H9 (cell line): ENCODE measurements at regions not wholly inside any gene's neighbourhood (a gene's known extent, or its start where the extent isn't known, plus 50 kb on each side); places are given as distances from the start of the nearest gene placed in this dataset.

ENCODE experiments used
- DNase-seq: peaks from one replicate; pipeline ENCODE4 v3.0.0-alpha.2; 2017
- H2AFZ ChIP-seq: one replicate; pipeline ENCODE4 v1.6.1; 2013; ENCODE audit warnings: mild to moderate bottlenecking, low read length, control low read depth, moderate library complexity
- H2AK5ac ChIP-seq: 2 replicates; pipeline ENCODE4 v1.6.1; 2013; ENCODE audit warnings: low read length, control low read depth, mixed read lengths; ENCODE audit not compliant: insufficient read length
- H2BK120ac ChIP-seq: one replicate; pipeline ENCODE4 v1.6.1; 2013; ENCODE audit warnings: low read depth, mild to moderate bottlenecking, low read length, control low read depth, inconsistent platforms; ENCODE audit not compliant: poor library complexity, severe bottlenecking
- H2BK12ac ChIP-seq: 2 replicates; pipeline ENCODE4 v1.6.1; 2013; ENCODE audit warnings: low read length, control low read depth, mixed read lengths, low read depth; ENCODE audit not compliant: insufficient read length
- H2BK15ac ChIP-seq: 2 replicates; pipeline ENCODE4 v1.6.1; 2013; ENCODE audit warnings: low read depth, low read length, control low read depth
- H2BK20ac ChIP-seq: one replicate; pipeline ENCODE4 v1.6.1; 2013; ENCODE audit warnings: low read depth, mild to moderate bottlenecking, low read length, control low read depth, inconsistent platforms; ENCODE audit not compliant: poor library complexity, severe bottlenecking
- H2BK5ac ChIP-seq: 2 replicates; pipeline ENCODE4 v1.6.1; 2013; ENCODE audit warnings: low read length, control low read depth, mixed read lengths; ENCODE audit not compliant: insufficient read length
- H3K14ac ChIP-seq: 2 replicates; pipeline ENCODE4 v1.6.1; 2013; ENCODE audit warnings: low read length, control low read depth; ENCODE audit not compliant: insufficient read depth
- H3K18ac ChIP-seq: 2 replicates; pipeline ENCODE4 v1.6.1; 2013; ENCODE audit warnings: low read depth, mild to moderate bottlenecking, mixed read lengths, low read length, control low read depth; ENCODE audit not compliant: insufficient read length
- H3K23ac ChIP-seq: 2 replicates; pipeline ENCODE4 v1.6.1; 2013; ENCODE audit warnings: low read length, control low read depth, mixed read lengths, low read depth; ENCODE audit not compliant: insufficient read length
- H3K23me2 ChIP-seq: 2 replicates; pipeline ENCODE4 v1.6.1; 2013; ENCODE audit warnings: low read depth, mild to moderate bottlenecking, mixed read lengths, low read length, control low read depth; ENCODE audit not compliant: insufficient read length, poor library complexity, severe bottlenecking
- H3K27ac ChIP-seq: 2 replicates; pipeline ENCODE4 v1.5.1; 2013; ENCODE audit warnings: low read length, control low read depth, mixed read lengths, low read depth; ENCODE audit not compliant: insufficient read length
- H3K27me3 ChIP-seq: 2 replicates; pipeline ENCODE4 v1.6.1; 2013; ENCODE audit warnings: low read length, control low read depth, inconsistent platforms; ENCODE audit not compliant: insufficient read depth
- H3K4ac ChIP-seq: 2 replicates; pipeline ENCODE4 v1.6.1; 2013; ENCODE audit warnings: low read depth, mild to moderate bottlenecking, control low read depth, inconsistent platforms, low read length, moderate library complexity
- H3K4me1 ChIP-seq: 2 replicates; pipeline ENCODE4 v1.6.1; 2013; ENCODE audit warnings: low read length, control low read depth, inconsistent platforms; ENCODE audit not compliant: insufficient read depth
- H3K4me2 ChIP-seq: 2 replicates; pipeline ENCODE4 v1.6.1; 2013; ENCODE audit warnings: low read length, control low read depth, mixed read lengths; ENCODE audit not compliant: insufficient read length, insufficient read depth
- H3K56ac ChIP-seq: 2 replicates; pipeline ENCODE4 v1.6.1; 2013; ENCODE audit warnings: low read depth, mild to moderate bottlenecking, mixed read lengths, low read length, control low read depth; ENCODE audit not compliant: insufficient read length
- H3K79me1 ChIP-seq: 2 replicates; pipeline ENCODE4 v1.6.1; 2013; ENCODE audit warnings: low read depth, mild to moderate bottlenecking, moderate library complexity, low read length, control low read depth, inconsistent platforms; ENCODE audit not compliant: insufficient read depth, poor library complexity, severe bottlenecking
- H3K79me2 ChIP-seq: 2 replicates; pipeline ENCODE4 v1.6.1; 2013; ENCODE audit warnings: low read length, control low read depth, inconsistent platforms; ENCODE audit not compliant: insufficient read depth
- H3K9ac ChIP-seq: 2 replicates; pipeline ENCODE4 v1.6.1; 2013; ENCODE audit warnings: low read length, control low read depth, mixed read lengths; ENCODE audit not compliant: insufficient read length; ENCODE audit errors: extremely low read depth
- H3K9me3 ChIP-seq: one replicate; pipeline ENCODE4 v1.6.1; 2013; ENCODE audit warnings: low read depth, low read length, inconsistent platforms; ENCODE audit not compliant: control insufficient read depth
- H3T11ph ChIP-seq: one replicate; pipeline ENCODE4 v1.6.1; 2013; ENCODE audit warnings: mild to moderate bottlenecking, low read length, control low read depth, inconsistent platforms
- H4K20me1 ChIP-seq: one replicate; pipeline ENCODE4 v1.6.1; 2013; ENCODE audit not compliant: control insufficient read depth, insufficient read length, insufficient read depth
- H4K5ac ChIP-seq: 2 replicates; pipeline ENCODE4 v1.6.1; 2013; ENCODE audit warnings: low read depth, mild to moderate bottlenecking, mixed read lengths, low read length, control low read depth; ENCODE audit not compliant: insufficient read length
- H4K8ac ChIP-seq: replicated peaks from 2 replicates; pipeline ENCODE4 v1.6.1; 2013; ENCODE audit warnings: low read length, control low read depth, mixed read lengths, low read depth; ENCODE audit not compliant: insufficient read length
- H4K91ac ChIP-seq: 2 replicates; pipeline ENCODE4 v1.6.1; 2013; ENCODE audit warnings: low read depth, mild to moderate bottlenecking, moderate library complexity, mixed read lengths, low read length, control low read depth; ENCODE audit not compliant: insufficient read length
- H3K27ac Mint-ChIP-seq, 3 experiments: 2 replicates in 2 of 3; 3 replicates in 1 of 3; pipeline ENCODE4 v1.8.0; 2020 to 2021; ENCODE audit warnings: mixed read lengths in 3 of 3, mild to moderate bottlenecking in 1 of 3, moderate library complexity in 1 of 3
- H3K27me3 Mint-ChIP-seq: 2 replicates; pipeline ENCODE4 v1.8.0; 2021; ENCODE audit warnings: low read depth, mild to moderate bottlenecking, moderate library complexity, mixed read lengths
- H3K36me3 Mint-ChIP-seq, 3 experiments: 2 replicates in 2 of 3; 3 replicates in 1 of 3; pipeline ENCODE4 v1.8.0; 2020 to 2021; ENCODE audit warnings: low read depth in 3 of 3, mixed read lengths in 3 of 3; ENCODE audit not compliant: insufficient read depth in 1 of 3
- H3K4me1 Mint-ChIP-seq, 2 experiments: 2 replicates each; pipeline ENCODE4 v1.8.0; 2020; ENCODE audit warnings: mixed read lengths in 2 of 2
- H3K4me3 Mint-ChIP-seq, 2 experiments: 2 replicates in 1 of 2; 3 replicates in 1 of 2; pipeline ENCODE4 v1.8.0; 2020 to 2021; ENCODE audit warnings: mild to moderate bottlenecking in 2 of 2, mixed read lengths in 2 of 2, moderate library complexity in 1 of 2
- H3K9me3 Mint-ChIP-seq, 2 experiments: 2 replicates in 1 of 2; 3 replicates in 1 of 2; pipeline ENCODE4 v1.8.0; 2020; ENCODE audit warnings: mild to moderate bottlenecking in 2 of 2, mixed read lengths in 2 of 2, moderate library complexity in 1 of 2
- WGBS: extraction: QIAGEN DNeasy Blood & Tissue Kit; methylation state at CpG from one replicate; pipeline ENCODE4 v1.1.7; 2013; ENCODE audit warnings: missing lambda C conversion rate, low lambda C conversion rate, mixed read lengths; ENCODE audit not compliant: insufficient read length; ENCODE audit errors: extremely low coverage; 5-methylcytosine and 5-hydroxymethylcytosine counted together
- TF ChIP-seq, protein P1 (sequence below): fragments of 200-600 bp; sonication (generic); conservative IDR thresholded peaks from 3 replicates; pipeline ENCODE4 v1.8.0; 2021; ENCODE audit warnings: antibody characterized with exemption, mild to moderate bottlenecking

DNA sequence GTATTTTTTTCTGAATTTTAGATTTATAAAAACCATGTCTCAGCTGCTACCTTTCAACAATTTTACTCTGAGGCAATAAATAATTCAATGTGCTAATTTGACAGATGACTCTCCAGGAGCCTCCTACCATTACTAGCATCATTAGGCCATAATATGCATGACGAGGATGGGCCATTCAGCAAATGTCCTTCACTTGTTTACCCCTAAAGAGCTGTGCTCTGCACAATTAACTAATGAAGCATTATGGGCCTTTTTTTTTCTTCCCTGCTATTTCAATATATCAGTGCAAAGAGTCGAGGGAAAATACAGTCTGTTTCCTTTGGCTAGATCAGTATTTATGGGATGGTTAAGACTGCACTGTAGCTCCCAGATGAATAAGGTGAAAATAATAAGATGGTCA is 627.2 kb downstream of the ISL1 start:
- Mint-ChIP-seq H3K4me1 (peaks cover 8 to 12% of the 10 kb centered on the region in 2 experiments), H3K4me3 (no peak overlapping the region), H3K27me3 (no peaks in the 10 kb centered on the region), H3K9me3 (no peaks in the 10 kb centered on the region), H3K36me3 (no peaks in the 10 kb centered on the region), H3K27ac (no peak overlapping the region)
- Histone ChIP-seq H3K79me2 (no peaks in the 10 kb centered on the region), H2BK20ac (no peak overlapping the region), H3K23ac (no peak overlapping the region), H3K79me1 (no peaks in the 10 kb centered on the region), H2BK5ac (no peak overlapping the region), H3K14ac (no peak overlapping the region), H3K4me2 (no peak overlapping the region), H3T11ph (no peak overlapping the region), H3K18ac (no peak overlapping the region), H4K20me1 (no peaks in the 10 kb centered on the region), H3K23me2 (no peaks in the 10 kb centered on the region), H3K4me1 (no peaks in the 10 kb centered on the region), H2AK5ac (no peak overlapping the region), H3K4ac (no peak overlapping the region), H3K56ac (no peak overlapping the region), H4K8ac (no peak overlapping the region), H3K9ac (no peak overlapping the region), H4K91ac (no peak overlapping the region), H2BK15ac (no peak overlapping the region), H4K5ac (no peak overlapping the region), H2BK120ac (no peak overlapping the region), H2AFZ (no peak overlapping the region), H3K9me3 (no peaks in the 10 kb centered on the region), H3K27ac (no peak overlapping the region), H3K27me3 (no peaks in the 10 kb centered on the region), H2BK12ac (no peak overlapping the region)
- TF ChIP-seq, protein P1, sequence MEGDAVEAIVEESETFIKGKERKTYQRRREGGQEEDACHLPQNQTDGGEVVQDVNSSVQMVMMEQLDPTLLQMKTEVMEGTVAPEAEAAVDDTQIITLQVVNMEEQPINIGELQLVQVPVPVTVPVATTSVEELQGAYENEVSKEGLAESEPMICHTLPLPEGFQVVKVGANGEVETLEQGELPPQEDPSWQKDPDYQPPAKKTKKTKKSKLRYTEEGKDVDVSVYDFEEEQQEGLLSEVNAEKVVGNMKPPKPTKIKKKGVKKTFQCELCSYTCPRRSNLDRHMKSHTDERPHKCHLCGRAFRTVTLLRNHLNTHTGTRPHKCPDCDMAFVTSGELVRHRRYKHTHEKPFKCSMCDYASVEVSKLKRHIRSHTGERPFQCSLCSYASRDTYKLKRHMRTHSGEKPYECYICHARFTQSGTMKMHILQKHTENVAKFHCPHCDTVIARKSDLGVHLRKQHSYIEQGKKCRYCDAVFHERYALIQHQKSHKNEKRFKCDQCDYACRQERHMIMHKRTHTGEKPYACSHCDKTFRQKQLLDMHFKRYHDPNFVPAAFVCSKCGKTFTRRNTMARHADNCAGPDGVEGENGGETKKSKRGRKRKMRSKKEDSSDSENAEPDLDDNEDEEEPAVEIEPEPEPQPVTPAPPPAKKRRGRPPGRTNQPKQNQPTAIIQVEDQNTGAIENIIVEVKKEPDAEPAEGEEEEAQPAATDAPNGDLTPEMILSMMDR: no peak
- WGBS: no CpG with 5 or more reads among the region's 2 CpGs
- DNase-seq: no peak
